ENCODE measurements at regions not wholly inside any gene's neighbourhood (a gene's known extent, or its start where the extent isn't known, plus 50 kb on each side); places are given as distances from the start of the nearest gene placed in this dataset.

GRCh38 chr16:79885320-79885719 lies 284.8 kb upstream of the MAF start:
- Histone ChIP-seq H3K56ac (ENCODE audit: insufficient read length, low read depth, low read length) (no peak overlapping the region), H2BK120ac (ENCODE audit: low read depth, low read length, poor library complexity, severe bottlenecking) (no peak overlapping the region), H3K4ac (ENCODE audit: low read depth, low read length) (no peak overlapping the region), H2BK5ac (ENCODE audit: insufficient read length, low read length) (no peak overlapping the region), H4K91ac (ENCODE audit: insufficient read length, low read depth, low read length) (no peak overlapping the region), H3K9me3 (ENCODE audit: control insufficient read depth, low read depth, low read length) (no peaks in the 10 kb centered on the region), H3K27me3 (ENCODE audit: insufficient read depth, low read length) (no peaks in the 10 kb centered on the region), H4K8ac (replicated peaks; ENCODE audit: insufficient read length, low read depth, low read length) (no peak overlapping the region), H3K27ac (ENCODE audit: insufficient read length, low read depth, low read length) (no peak overlapping the region), H3K23ac (ENCODE audit: insufficient read length, low read depth, low read length) (no peak overlapping the region), H2BK12ac (ENCODE audit: insufficient read length, low read depth, low read length) (no peak overlapping the region), H2BK20ac (ENCODE audit: low read depth, low read length, poor library complexity, severe bottlenecking) (no peak overlapping the region), H4K5ac (ENCODE audit: insufficient read length, low read depth, low read length) (no peak overlapping the region), H3T11ph (ENCODE audit: low read length) (no peak overlapping the region), H3K23me2 (ENCODE audit: insufficient read length, low read depth, low read length, poor library complexity, severe bottlenecking) (no peaks in the 10 kb centered on the region), H2AK5ac (ENCODE audit: insufficient read length, low read length) (no peak overlapping the region), H3K79me2 (ENCODE audit: insufficient read depth, low read length) (no peaks in the 10 kb centered on the region), H4K20me1 (ENCODE audit: control insufficient read depth, insufficient read depth, insufficient read length) (no peaks in the 10 kb centered on the region), H3K4me2 (ENCODE audit: insufficient read depth, insufficient read length, low read length) (no peak overlapping the region), H2AFZ (ENCODE audit: low read length) (no peak overlapping the region), H3K9ac (ENCODE audit: extremely low read depth, insufficient read length, low read length) (no peak overlapping the region), H3K14ac (ENCODE audit: insufficient read depth, low read length) (no peak overlapping the region), H3K18ac (ENCODE audit: insufficient read length, low read depth, low read length) (no peak overlapping the region), H2BK15ac (ENCODE audit: low read depth, low read length) (no peak overlapping the region), H3K79me1 (ENCODE audit: insufficient read depth, low read depth, low read length, poor library complexity, severe bottlenecking) (no peaks in the 10 kb centered on the region), H3K4me1 (ENCODE audit: insufficient read depth, low read length) (no peaks in the 10 kb centered on the region)
- Mint-ChIP-seq H3K27ac (no peak overlapping the region; a peak in 1 of 7 replicates), H3K36me3 (ENCODE audit: insufficient read depth in 1 of 3, low read depth in 3 of 3) (no peaks in the 10 kb centered on the region), H3K4me1 (no peaks in the 10 kb centered on the region), H3K9me3 (no peaks in the 10 kb centered on the region; a peak in 1 of 5 replicates), H3K27me3 (ENCODE audit: low read depth) (no peaks in the 10 kb centered on the region), H3K4me3 (no peak overlapping the region)
- no peak for TF ChIP-seq CTCF (conservative IDR thresholded peaks at IDR 0.05)
- DNase-seq = no peak
- WGBS (ENCODE audit: extremely low coverage, insufficient read length, low lambda C conversion rate) = no CpG with 5 or more reads among the region's 7 CpGs

All from H9 (cell line).